IgD-negative memory B cell (primary cell): ENCODE measurements at regions not wholly inside any gene's neighbourhood (a gene's known extent, or its start where the extent isn't known, plus 50 kb on each side); places are given as distances from the start of the nearest gene placed in this dataset.
A peak's percentile ranks its signal among the peaks of the same experiment; 100 is the strongest.

ENCODE experiments used
- H3K27ac Mint-ChIP-seq, 3 donors: one replicate each; pipeline ENCODE4 v1.8.0; 2020 to 2022; ENCODE audit warnings: mild to moderate bottlenecking in 3 of 3, mixed read lengths in 3 of 3, moderate library complexity in 1 of 3
- H3K27me3 Mint-ChIP-seq: one replicate; pipeline ENCODE4 v1.8.0; 2021; ENCODE audit warnings: mixed read lengths
- H3K36me3 Mint-ChIP-seq: one replicate; pipeline ENCODE4 v1.8.0; 2020; ENCODE audit warnings: mild to moderate bottlenecking, mixed read lengths
- H3K4me1 Mint-ChIP-seq, 3 donors: one replicate each; pipeline ENCODE4 v1.8.0; 2020 to 2022; ENCODE audit warnings: mixed read lengths in 3 of 3, mild to moderate bottlenecking in 1 of 3
- H3K4me3 Mint-ChIP-seq, 4 donors: one replicate each; pipeline ENCODE4 v1.8.0; 2020 to 2022; ENCODE audit warnings: mild to moderate bottlenecking in 4 of 4, mixed read lengths in 4 of 4, moderate library complexity in 3 of 4
- H3K9me3 Mint-ChIP-seq, 3 donors: one replicate each; pipeline ENCODE4 v1.8.0; 2020 to 2021; ENCODE audit warnings: mixed read lengths in 3 of 3, mild to moderate bottlenecking in 1 of 3

GRCh38 chr3:83302091-83302490 lies 1540.6 kb upstream of the GBE1 start:
- Mint-ChIP-seq H3K4me3 (no peak overlapping the region), H3K36me3 (no peaks in the 10 kb centered on the region), H3K9me3 (peaks cover 3 to 8% (median 4%) of the 10 kb centered on the region in 3 donors), H3K27me3 (no peaks in the 10 kb centered on the region), H3K27ac (no peak overlapping the region), H3K4me1 (no peaks in the 10 kb centered on the region)

- H3K27ac Mint-ChIP-seq: peak overlapping the region in 1 of 3 donors; percentile 45
- H3K4me1 Mint-ChIP-seq: no peaks in the 10 kb centered on the region
- H3K4me3 Mint-ChIP-seq: no peak overlapping the region
- no peaks in the 10 kb centered on the region for H3K27me3 Mint-ChIP-seq
- H3K36me3 Mint-ChIP-seq: no peaks in the 10 kb centered on the region
- peaks cover 2 to 9% (median 6%) of the 10 kb centered on the region in 3 donors for H3K9me3 Mint-ChIP-seq
These were observed 1556.2 kb upstream of the GBE1 start for GRCh38 chr3:83317605-83318004.

- Mint-ChIP-seq H3K36me3 (no peaks in the 10 kb centered on the region), H3K4me3 (no peak overlapping the region), H3K27me3 (no peaks in the 10 kb centered on the region), H3K27ac (no peak overlapping the region), H3K4me1 (no peaks in the 10 kb centered on the region), H3K9me3 (peaks cover 1 to 9% (median 2%) of the 10 kb centered on the region in 3 donors)
These were observed 1559.3 kb upstream of the GBE1 start for GRCh38 chr3:83320726-83321125.

- H3K27me3 Mint-ChIP-seq: no peaks in the 10 kb centered on the region
- H3K36me3 Mint-ChIP-seq: no peaks in the 10 kb centered on the region
- H3K4me1 Mint-ChIP-seq: no peaks in the 10 kb centered on the region
- H3K4me3 Mint-ChIP-seq: no peak overlapping the region
- no peak overlapping the region for H3K27ac Mint-ChIP-seq
- peaks cover 2 to 9% (median 3%) of the 10 kb centered on the region in 3 donors for H3K9me3 Mint-ChIP-seq
These were observed 1560.0 kb upstream of the GBE1 start for GRCh38 chr3:83321457-83321856.

- Mint-ChIP-seq H3K36me3 (no peaks in the 10 kb centered on the region), H3K9me3 (peaks cover 2 to 9% (median 3%) of the 10 kb centered on the region in 3 donors), H3K27me3 (no peaks in the 10 kb centered on the region), H3K27ac (no peak overlapping the region), H3K4me1 (no peaks in the 10 kb centered on the region), H3K4me3 (no peak overlapping the region)
These were observed 1560.4 kb upstream of the GBE1 start for GRCh38 chr3:83321891-83322290.

GRCh38 chr3:83354205-83354604 lies 1592.8 kb upstream of the GBE1 start:
- Mint-ChIP-seq H3K9me3 (peaks cover 0 to 23% (median 9%) of the 10 kb centered on the region in 3 donors), H3K4me3 (no peak overlapping the region), H3K27ac (no peak overlapping the region), H3K4me1 (no peaks in the 10 kb centered on the region), H3K27me3 (no peaks in the 10 kb centered on the region), H3K36me3 (no peaks in the 10 kb centered on the region)

GRCh38 chr3:83393276-83393675 lies 1565.5 kb upstream of the CADM2 start:
- no peak overlapping the region for H3K27ac Mint-ChIP-seq
- H3K9me3 Mint-ChIP-seq: peaks cover 2 to 9% (median 4%) of the 10 kb centered on the region in 3 donors
- H3K27me3 Mint-ChIP-seq: no peaks in the 10 kb centered on the region
- no peak overlapping the region for H3K4me3 Mint-ChIP-seq
- H3K4me1 Mint-ChIP-seq: no peaks in the 10 kb centered on the region
- no peaks in the 10 kb centered on the region for H3K36me3 Mint-ChIP-seq

- H3K4me3 Mint-ChIP-seq: no peak overlapping the region
- H3K27ac Mint-ChIP-seq: no peak overlapping the region
- H3K36me3 Mint-ChIP-seq: no peaks in the 10 kb centered on the region
- peaks cover 0 to 4% (median 4%) of the 10 kb centered on the region in 3 donors for H3K9me3 Mint-ChIP-seq
- H3K27me3 Mint-ChIP-seq: no peaks in the 10 kb centered on the region
- no peaks in the 10 kb centered on the region for H3K4me1 Mint-ChIP-seq
These were observed 1554.9 kb upstream of the CADM2 start for GRCh38 chr3:83403927-83404326.

- Mint-ChIP-seq H3K27ac (no peak overlapping the region), H3K4me1 (no peaks in the 10 kb centered on the region), H3K4me3 (no peak overlapping the region), H3K9me3 (peaks cover 0 to 9% (median 3%) of the 10 kb centered on the region in 3 donors), H3K36me3 (no peaks in the 10 kb centered on the region), H3K27me3 (no peaks in the 10 kb centered on the region)
These were observed 1532.5 kb upstream of the CADM2 start for GRCh38 chr3:83426300-83426699.

GRCh38 chr3:83434880-83435587 lies 1523.8 kb upstream of the CADM2 start:
- H3K27ac Mint-ChIP-seq: no peak overlapping the region
- no peaks in the 10 kb centered on the region for H3K27me3 Mint-ChIP-seq
- H3K4me3 Mint-ChIP-seq: no peak overlapping the region
- H3K36me3 Mint-ChIP-seq: no peaks in the 10 kb centered on the region
- peaks cover 1 to 6% (median 2%) of the 10 kb centered on the region in 3 donors for H3K9me3 Mint-ChIP-seq
- H3K4me1 Mint-ChIP-seq: no peaks in the 10 kb centered on the region

GRCh38 chr3:83438188-83438587 lies 1520.6 kb upstream of the CADM2 start:
- Mint-ChIP-seq H3K9me3 (peaks cover 0 to 10% (median 6%) of the 10 kb centered on the region in 3 donors), H3K4me1 (no peaks in the 10 kb centered on the region), H3K27ac (no peak overlapping the region), H3K36me3 (peaks cover 2% of the 10 kb centered on the region), H3K4me3 (no peak overlapping the region), H3K27me3 (no peaks in the 10 kb centered on the region)

GRCh38 chr3:83453056-83453455 lies 1505.7 kb upstream of the CADM2 start:
- peaks cover 0 to 7% (median 4%) of the 10 kb centered on the region in 3 donors for H3K9me3 Mint-ChIP-seq
- no peaks in the 10 kb centered on the region for H3K27me3 Mint-ChIP-seq
- no peak overlapping the region for H3K27ac Mint-ChIP-seq
- no peaks in the 10 kb centered on the region for H3K4me1 Mint-ChIP-seq
- H3K36me3 Mint-ChIP-seq: no peaks in the 10 kb centered on the region
- H3K4me3 Mint-ChIP-seq: no peak overlapping the region

- Mint-ChIP-seq H3K27me3 (no peaks in the 10 kb centered on the region), H3K36me3 (no peaks in the 10 kb centered on the region), H3K27ac (no peak overlapping the region), H3K4me1 (no peaks in the 10 kb centered on the region), H3K9me3 (peaks cover 0 to 8% (median 4%) of the 10 kb centered on the region in 3 donors), H3K4me3 (no peak overlapping the region)
These were observed 1504.4 kb upstream of the CADM2 start for GRCh38 chr3:83454353-83454752.

- Mint-ChIP-seq H3K27me3 (no peaks in the 10 kb centered on the region), H3K9me3 (peaks cover 0 to 12% (median 0%) of the 10 kb centered on the region in 3 donors), H3K27ac (no peak overlapping the region), H3K4me1 (no peaks in the 10 kb centered on the region), H3K4me3 (no peak overlapping the region), H3K36me3 (no peaks in the 10 kb centered on the region)
These were observed 1501.2 kb upstream of the CADM2 start for GRCh38 chr3:83457551-83457950.

- no peak overlapping the region for H3K4me3 Mint-ChIP-seq
- H3K27ac Mint-ChIP-seq: no peak overlapping the region
- H3K9me3 Mint-ChIP-seq: peaks cover 0 to 12% (median 0%) of the 10 kb centered on the region in 3 donors
- no peaks in the 10 kb centered on the region for H3K4me1 Mint-ChIP-seq
- H3K36me3 Mint-ChIP-seq: no peaks in the 10 kb centered on the region
- H3K27me3 Mint-ChIP-seq: no peaks in the 10 kb centered on the region
These were observed 1498.7 kb upstream of the CADM2 start for GRCh38 chr3:83460052-83460451.

- H3K27ac Mint-ChIP-seq: no peak overlapping the region
- H3K4me1 Mint-ChIP-seq: no peaks in the 10 kb centered on the region
- H3K27me3 Mint-ChIP-seq: no peaks in the 10 kb centered on the region
- H3K9me3 Mint-ChIP-seq: peaks cover 0 to 8% (median 0%) of the 10 kb centered on the region in 3 donors
- H3K4me3 Mint-ChIP-seq: no peak overlapping the region
- no peaks in the 10 kb centered on the region for H3K36me3 Mint-ChIP-seq
These were observed 1497.4 kb upstream of the CADM2 start for GRCh38 chr3:83461411-83461810.
